H9 (cell line): ENCODE measurements at regions not wholly inside any gene's neighbourhood (a gene's known extent, or its start where the extent isn't known, plus 50 kb on each side); places are given as distances from the start of the nearest gene placed in this dataset.

ENCODE experiments used
- DNase-seq: peaks from one replicate; pipeline ENCODE4 v3.0.0-alpha.2; 2017
- H2AFZ ChIP-seq: one replicate; pipeline ENCODE4 v1.6.1; 2013; ENCODE audit warnings: mild to moderate bottlenecking, low read length, control low read depth, moderate library complexity
- H2AK5ac ChIP-seq: 2 replicates; pipeline ENCODE4 v1.6.1; 2013; ENCODE audit warnings: low read length, control low read depth, mixed read lengths; ENCODE audit not compliant: insufficient read length
- H2BK120ac ChIP-seq: one replicate; pipeline ENCODE4 v1.6.1; 2013; ENCODE audit warnings: low read depth, mild to moderate bottlenecking, low read length, control low read depth, inconsistent platforms; ENCODE audit not compliant: poor library complexity, severe bottlenecking
- H2BK12ac ChIP-seq: 2 replicates; pipeline ENCODE4 v1.6.1; 2013; ENCODE audit warnings: low read length, control low read depth, mixed read lengths, low read depth; ENCODE audit not compliant: insufficient read length
- H2BK15ac ChIP-seq: 2 replicates; pipeline ENCODE4 v1.6.1; 2013; ENCODE audit warnings: low read depth, low read length, control low read depth
- H2BK20ac ChIP-seq: one replicate; pipeline ENCODE4 v1.6.1; 2013; ENCODE audit warnings: low read depth, mild to moderate bottlenecking, low read length, control low read depth, inconsistent platforms; ENCODE audit not compliant: poor library complexity, severe bottlenecking
- H2BK5ac ChIP-seq: 2 replicates; pipeline ENCODE4 v1.6.1; 2013; ENCODE audit warnings: low read length, control low read depth, mixed read lengths; ENCODE audit not compliant: insufficient read length
- H3K14ac ChIP-seq: 2 replicates; pipeline ENCODE4 v1.6.1; 2013; ENCODE audit warnings: low read length, control low read depth; ENCODE audit not compliant: insufficient read depth
- H3K18ac ChIP-seq: 2 replicates; pipeline ENCODE4 v1.6.1; 2013; ENCODE audit warnings: low read depth, mild to moderate bottlenecking, mixed read lengths, low read length, control low read depth; ENCODE audit not compliant: insufficient read length
- H3K23ac ChIP-seq: 2 replicates; pipeline ENCODE4 v1.6.1; 2013; ENCODE audit warnings: low read length, control low read depth, mixed read lengths, low read depth; ENCODE audit not compliant: insufficient read length
- H3K23me2 ChIP-seq: 2 replicates; pipeline ENCODE4 v1.6.1; 2013; ENCODE audit warnings: low read depth, mild to moderate bottlenecking, mixed read lengths, low read length, control low read depth; ENCODE audit not compliant: insufficient read length, poor library complexity, severe bottlenecking
- H3K27ac ChIP-seq: 2 replicates; pipeline ENCODE4 v1.5.1; 2013; ENCODE audit warnings: low read length, control low read depth, mixed read lengths, low read depth; ENCODE audit not compliant: insufficient read length
- H3K27me3 ChIP-seq: 2 replicates; pipeline ENCODE4 v1.6.1; 2013; ENCODE audit warnings: low read length, control low read depth, inconsistent platforms; ENCODE audit not compliant: insufficient read depth
- H3K4ac ChIP-seq: 2 replicates; pipeline ENCODE4 v1.6.1; 2013; ENCODE audit warnings: low read depth, mild to moderate bottlenecking, control low read depth, inconsistent platforms, low read length, moderate library complexity
- H3K4me1 ChIP-seq: 2 replicates; pipeline ENCODE4 v1.6.1; 2013; ENCODE audit warnings: low read length, control low read depth, inconsistent platforms; ENCODE audit not compliant: insufficient read depth
- H3K4me2 ChIP-seq: 2 replicates; pipeline ENCODE4 v1.6.1; 2013; ENCODE audit warnings: low read length, control low read depth, mixed read lengths; ENCODE audit not compliant: insufficient read length, insufficient read depth
- H3K56ac ChIP-seq: 2 replicates; pipeline ENCODE4 v1.6.1; 2013; ENCODE audit warnings: low read depth, mild to moderate bottlenecking, mixed read lengths, low read length, control low read depth; ENCODE audit not compliant: insufficient read length
- H3K79me1 ChIP-seq: 2 replicates; pipeline ENCODE4 v1.6.1; 2013; ENCODE audit warnings: low read depth, mild to moderate bottlenecking, moderate library complexity, low read length, control low read depth, inconsistent platforms; ENCODE audit not compliant: insufficient read depth, poor library complexity, severe bottlenecking
- H3K79me2 ChIP-seq: 2 replicates; pipeline ENCODE4 v1.6.1; 2013; ENCODE audit warnings: low read length, control low read depth, inconsistent platforms; ENCODE audit not compliant: insufficient read depth
- H3K9ac ChIP-seq: 2 replicates; pipeline ENCODE4 v1.6.1; 2013; ENCODE audit warnings: low read length, control low read depth, mixed read lengths; ENCODE audit not compliant: insufficient read length; ENCODE audit errors: extremely low read depth
- H3K9me3 ChIP-seq: one replicate; pipeline ENCODE4 v1.6.1; 2013; ENCODE audit warnings: low read depth, low read length, inconsistent platforms; ENCODE audit not compliant: control insufficient read depth
- H3T11ph ChIP-seq: one replicate; pipeline ENCODE4 v1.6.1; 2013; ENCODE audit warnings: mild to moderate bottlenecking, low read length, control low read depth, inconsistent platforms
- H4K20me1 ChIP-seq: one replicate; pipeline ENCODE4 v1.6.1; 2013; ENCODE audit not compliant: control insufficient read depth, insufficient read length, insufficient read depth
- H4K5ac ChIP-seq: 2 replicates; pipeline ENCODE4 v1.6.1; 2013; ENCODE audit warnings: low read depth, mild to moderate bottlenecking, mixed read lengths, low read length, control low read depth; ENCODE audit not compliant: insufficient read length
- H4K8ac ChIP-seq: replicated peaks from 2 replicates; pipeline ENCODE4 v1.6.1; 2013; ENCODE audit warnings: low read length, control low read depth, mixed read lengths, low read depth; ENCODE audit not compliant: insufficient read length
- H4K91ac ChIP-seq: 2 replicates; pipeline ENCODE4 v1.6.1; 2013; ENCODE audit warnings: low read depth, mild to moderate bottlenecking, moderate library complexity, mixed read lengths, low read length, control low read depth; ENCODE audit not compliant: insufficient read length
- H3K27ac Mint-ChIP-seq, 3 experiments: 2 replicates in 2 of 3; 3 replicates in 1 of 3; pipeline ENCODE4 v1.8.0; 2020 to 2021; ENCODE audit warnings: mixed read lengths in 3 of 3, mild to moderate bottlenecking in 1 of 3, moderate library complexity in 1 of 3
- H3K27me3 Mint-ChIP-seq: 2 replicates; pipeline ENCODE4 v1.8.0; 2021; ENCODE audit warnings: low read depth, mild to moderate bottlenecking, moderate library complexity, mixed read lengths
- H3K36me3 Mint-ChIP-seq, 3 experiments: 2 replicates in 2 of 3; 3 replicates in 1 of 3; pipeline ENCODE4 v1.8.0; 2020 to 2021; ENCODE audit warnings: low read depth in 3 of 3, mixed read lengths in 3 of 3; ENCODE audit not compliant: insufficient read depth in 1 of 3
- H3K4me1 Mint-ChIP-seq, 2 experiments: 2 replicates each; pipeline ENCODE4 v1.8.0; 2020; ENCODE audit warnings: mixed read lengths in 2 of 2
- H3K4me3 Mint-ChIP-seq, 2 experiments: 2 replicates in 1 of 2; 3 replicates in 1 of 2; pipeline ENCODE4 v1.8.0; 2020 to 2021; ENCODE audit warnings: mild to moderate bottlenecking in 2 of 2, mixed read lengths in 2 of 2, moderate library complexity in 1 of 2
- H3K9me3 Mint-ChIP-seq, 2 experiments: 2 replicates in 1 of 2; 3 replicates in 1 of 2; pipeline ENCODE4 v1.8.0; 2020; ENCODE audit warnings: mild to moderate bottlenecking in 2 of 2, mixed read lengths in 2 of 2, moderate library complexity in 1 of 2
- WGBS: extraction: QIAGEN DNeasy Blood & Tissue Kit; methylation state at CpG from one replicate; pipeline ENCODE4 v1.1.7; 2013; ENCODE audit warnings: missing lambda C conversion rate, low lambda C conversion rate, mixed read lengths; ENCODE audit not compliant: insufficient read length; ENCODE audit errors: extremely low coverage; 5-methylcytosine and 5-hydroxymethylcytosine counted together
- TF ChIP-seq, protein P1 (sequence below): fragments of 200-600 bp; sonication (generic); conservative IDR thresholded peaks from 3 replicates; pipeline ENCODE4 v1.8.0; 2021; ENCODE audit warnings: antibody characterized with exemption, mild to moderate bottlenecking

- Histone ChIP-seq H3K23me2 (no peaks in the 10 kb centered on the region), H3K23ac (no peak overlapping the region), H4K5ac (no peak overlapping the region), H2BK120ac (no peak overlapping the region), H3K27ac (no peak overlapping the region), H3K56ac (no peak overlapping the region), H3K4me2 (no peak overlapping the region), H3K9ac (no peak overlapping the region), H3K4me1 (0 out of 2 replicates have a peak, but pooled peaks cover 2% of the 10 kb centered on the region), H4K20me1 (no peaks in the 10 kb centered on the region), H2BK5ac (no peak overlapping the region), H3K79me2 (no peaks in the 10 kb centered on the region), H2AK5ac (no peak overlapping the region), H2AFZ (no peak overlapping the region), H2BK12ac (no peak overlapping the region), H4K8ac (no peak overlapping the region), H3K14ac (no peak overlapping the region), H3K18ac (no peak overlapping the region), H3K79me1 (no peaks in the 10 kb centered on the region), H2BK15ac (no peak overlapping the region), H3K9me3 (no peaks in the 10 kb centered on the region), H2BK20ac (no peak overlapping the region), H4K91ac (no peak overlapping the region), H3K27me3 (no peaks in the 10 kb centered on the region; the same call in 1 of the 2 replicates), H3K4ac (no peak overlapping the region), H3T11ph (no peak overlapping the region)
- peaks cover 0 to 3% (median 1%) of the 10 kb centered on the region in 3 experiments; a peak in 4 of 7 replicates for H3K36me3 Mint-ChIP-seq
- no peak overlapping the region for H3K4me3 Mint-ChIP-seq
- WGBS, result no CpG with 5 or more reads among the region's 2 CpGs
- H3K27me3 Mint-ChIP-seq, result no peaks in the 10 kb centered on the region
- TF ChIP-seq, protein P1, sequence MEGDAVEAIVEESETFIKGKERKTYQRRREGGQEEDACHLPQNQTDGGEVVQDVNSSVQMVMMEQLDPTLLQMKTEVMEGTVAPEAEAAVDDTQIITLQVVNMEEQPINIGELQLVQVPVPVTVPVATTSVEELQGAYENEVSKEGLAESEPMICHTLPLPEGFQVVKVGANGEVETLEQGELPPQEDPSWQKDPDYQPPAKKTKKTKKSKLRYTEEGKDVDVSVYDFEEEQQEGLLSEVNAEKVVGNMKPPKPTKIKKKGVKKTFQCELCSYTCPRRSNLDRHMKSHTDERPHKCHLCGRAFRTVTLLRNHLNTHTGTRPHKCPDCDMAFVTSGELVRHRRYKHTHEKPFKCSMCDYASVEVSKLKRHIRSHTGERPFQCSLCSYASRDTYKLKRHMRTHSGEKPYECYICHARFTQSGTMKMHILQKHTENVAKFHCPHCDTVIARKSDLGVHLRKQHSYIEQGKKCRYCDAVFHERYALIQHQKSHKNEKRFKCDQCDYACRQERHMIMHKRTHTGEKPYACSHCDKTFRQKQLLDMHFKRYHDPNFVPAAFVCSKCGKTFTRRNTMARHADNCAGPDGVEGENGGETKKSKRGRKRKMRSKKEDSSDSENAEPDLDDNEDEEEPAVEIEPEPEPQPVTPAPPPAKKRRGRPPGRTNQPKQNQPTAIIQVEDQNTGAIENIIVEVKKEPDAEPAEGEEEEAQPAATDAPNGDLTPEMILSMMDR, result no peak
- peaks cover 16 to 20% of the 10 kb centered on the region in 2 experiments for H3K4me1 Mint-ChIP-seq
- H3K27ac Mint-ChIP-seq, result peak overlapping the region; percentile 81 to 98 (median 94)
- peaks cover 0 to 2% of the 10 kb centered on the region in 2 experiments; a peak in 1 of 5 replicates for H3K9me3 Mint-ChIP-seq
- DNase-seq, result no peak
Observed at GRCh38 chr18:39360072-39360471, 1794.5 kb upstream of the CELF4 start.
